Liver (tissue), 3 donors: ENCODE measurements at regions not wholly inside any gene's neighbourhood (a gene's known extent, or its start where the extent isn't known, plus 50 kb on each side); places are given as distances from the start of the nearest gene placed in this dataset.
"Not testable (repeated sequence)": the region's sequence is repeated elsewhere in the genome, so short reads cannot be mapped to it uniquely, and the experiment has no call there.

ENCODE experiments used
- HNF4G ChIP-seq: IDR thresholded peaks from 2 replicates; pipeline ENCODE4 v1.6.1; 2016; ENCODE audit warnings: antibody characterized with exemption
- SP1 ChIP-seq: IDR thresholded peaks from 2 replicates; pipeline ENCODE4 v1.6.1; 2018; ENCODE audit warnings: antibody characterized with exemption, mild to moderate bottlenecking
- YY1 ChIP-seq: IDR thresholded peaks from 2 replicates; pipeline ENCODE4 v1.6.1; 2016; ENCODE audit warnings: antibody characterized with exemption, mild to moderate bottlenecking
- TF ChIP-seq, protein P1 (sequence below): IDR thresholded peaks from 2 replicates; pipeline ENCODE4 v1.6.1; 2016; ENCODE audit warnings: antibody characterized with exemption
- TF ChIP-seq, protein P2 (sequence below): fragments of 150-350 bp; IDR thresholded peaks from 2 replicates; pipeline ENCODE4 v1.5.1; 2017; ENCODE audit warnings: improper control_type of control experiment, low read depth, low read length; ENCODE audit not compliant: missing input control
- donor health status: healthy.
- donor health status: healthy.

DNA sequence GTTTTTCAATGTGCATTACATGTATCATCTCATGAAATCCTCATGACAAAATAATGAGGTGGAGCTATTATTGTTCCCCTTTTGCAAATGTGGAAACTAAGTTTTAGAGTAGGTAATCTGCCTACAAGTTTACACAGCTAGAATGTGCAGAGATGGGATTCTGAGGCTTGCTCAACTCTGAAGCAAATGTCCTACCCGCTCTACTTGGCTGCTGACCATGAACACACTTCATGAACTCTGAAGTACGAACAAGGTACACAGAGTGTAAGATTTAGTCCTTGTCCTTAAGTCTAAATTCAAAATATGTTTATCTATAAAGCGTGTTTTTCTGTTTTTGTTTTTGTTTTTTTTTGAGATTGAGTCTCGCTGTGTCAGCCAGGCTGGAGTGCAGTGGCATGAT is 63.6 kb upstream of the NOTCH2NLA start:
- TF ChIP-seq, protein P1, sequence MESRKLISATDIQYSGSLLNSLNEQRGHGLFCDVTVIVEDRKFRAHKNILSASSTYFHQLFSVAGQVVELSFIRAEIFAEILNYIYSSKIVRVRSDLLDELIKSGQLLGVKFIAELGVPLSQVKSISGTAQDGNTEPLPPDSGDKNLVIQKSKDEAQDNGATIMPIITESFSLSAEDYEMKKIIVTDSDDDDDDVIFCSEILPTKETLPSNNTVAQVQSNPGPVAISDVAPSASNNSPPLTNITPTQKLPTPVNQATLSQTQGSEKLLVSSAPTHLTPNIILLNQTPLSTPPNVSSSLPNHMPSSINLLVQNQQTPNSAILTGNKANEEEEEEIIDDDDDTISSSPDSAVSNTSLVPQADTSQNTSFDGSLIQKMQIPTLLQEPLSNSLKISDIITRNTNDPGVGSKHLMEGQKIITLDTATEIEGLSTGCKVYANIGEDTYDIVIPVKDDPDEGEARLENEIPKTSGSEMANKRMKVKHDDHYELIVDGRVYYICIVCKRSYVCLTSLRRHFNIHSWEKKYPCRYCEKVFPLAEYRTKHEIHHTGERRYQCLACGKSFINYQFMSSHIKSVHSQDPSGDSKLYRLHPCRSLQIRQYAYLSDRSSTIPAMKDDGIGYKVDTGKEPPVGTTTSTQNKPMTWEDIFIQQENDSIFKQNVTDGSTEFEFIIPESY: not testable (repeated sequence)
- TF ChIP-seq, protein P2, sequence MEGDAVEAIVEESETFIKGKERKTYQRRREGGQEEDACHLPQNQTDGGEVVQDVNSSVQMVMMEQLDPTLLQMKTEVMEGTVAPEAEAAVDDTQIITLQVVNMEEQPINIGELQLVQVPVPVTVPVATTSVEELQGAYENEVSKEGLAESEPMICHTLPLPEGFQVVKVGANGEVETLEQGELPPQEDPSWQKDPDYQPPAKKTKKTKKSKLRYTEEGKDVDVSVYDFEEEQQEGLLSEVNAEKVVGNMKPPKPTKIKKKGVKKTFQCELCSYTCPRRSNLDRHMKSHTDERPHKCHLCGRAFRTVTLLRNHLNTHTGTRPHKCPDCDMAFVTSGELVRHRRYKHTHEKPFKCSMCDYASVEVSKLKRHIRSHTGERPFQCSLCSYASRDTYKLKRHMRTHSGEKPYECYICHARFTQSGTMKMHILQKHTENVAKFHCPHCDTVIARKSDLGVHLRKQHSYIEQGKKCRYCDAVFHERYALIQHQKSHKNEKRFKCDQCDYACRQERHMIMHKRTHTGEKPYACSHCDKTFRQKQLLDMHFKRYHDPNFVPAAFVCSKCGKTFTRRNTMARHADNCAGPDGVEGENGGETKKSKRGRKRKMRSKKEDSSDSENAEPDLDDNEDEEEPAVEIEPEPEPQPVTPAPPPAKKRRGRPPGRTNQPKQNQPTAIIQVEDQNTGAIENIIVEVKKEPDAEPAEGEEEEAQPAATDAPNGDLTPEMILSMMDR: not testable (repeated sequence)
- TF ChIP-seq HNF4G, YY1, SP1: not testable (repeated sequence)
